ENCODE measurements at regions not wholly inside any gene's neighbourhood (a gene's known extent, or its start where the extent isn't known, plus 50 kb on each side); places are given as distances from the start of the nearest gene placed in this dataset.

- peaks cover 5% of the 10 kb centered on the region; the same call in 1 of the 2 replicates for H3K4me1 ChIP-seq
- no peak overlapping the region for H3K4me3 ChIP-seq
- in situ Hi-C loops (cut with MboI; ENCODE audit: low sequenced_read_pairs): no loop called here
- H3K27me3 ChIP-seq (ENCODE audit: low read depth): no peaks in the 10 kb centered on the region
- H3K9me3 ChIP-seq: no peaks in the 10 kb centered on the region
- H3K36me3 ChIP-seq (replicated peaks): no peaks in the 10 kb centered on the region
- DNase-seq (ENCODE audit: low spot score in 2 of 2): no peak
Observed at GRCh38 chr14:100392356-100392755, 69.2 kb downstream of the SLC25A47 start.

- peaks cover 5% of the 10 kb centered on the region; the same call in 1 of the 2 replicates for H3K4me1 ChIP-seq
- H3K4me3 ChIP-seq: no peak overlapping the region
- H3K9me3 ChIP-seq: no peaks in the 10 kb centered on the region
- in situ Hi-C loops (cut with MboI; ENCODE audit: low sequenced_read_pairs): no loop called here
- H3K27me3 ChIP-seq (ENCODE audit: low read depth): no peaks in the 10 kb centered on the region
- no peaks in the 10 kb centered on the region for H3K36me3 ChIP-seq (replicated peaks)
- no peak for DNase-seq (ENCODE audit: low spot score in 2 of 2)
Observed at GRCh38 chr14:100393362-100393761, 70.2 kb downstream of the SLC25A47 start.

GRCh38 chr14:100393906-100394732, 71.0 kb downstream of the SLC25A47 start:
- Histone ChIP-seq H3K36me3 (replicated peaks) (no peaks in the 10 kb centered on the region), H3K4me3 (no peak overlapping the region), H3K9me3 (no peaks in the 10 kb centered on the region), H3K27me3 (ENCODE audit: low read depth) (no peaks in the 10 kb centered on the region), H3K4me1 (peaks cover 5% of the 10 kb centered on the region; the same call in 1 of the 2 replicates)
- no peak for DNase-seq (ENCODE audit: low spot score in 2 of 2)
- in situ Hi-C loops (cut with MboI; ENCODE audit: low sequenced_read_pairs): no loop called here

GRCh38 chr14:100394886-100395672, 71.9 kb downstream of the SLC25A47 start:
- H3K9me3 ChIP-seq: no peaks in the 10 kb centered on the region
- in situ Hi-C loops (cut with MboI; ENCODE audit: low sequenced_read_pairs): no loop called here
- H3K4me3 ChIP-seq: no peak overlapping the region
- no peaks in the 10 kb centered on the region for H3K36me3 ChIP-seq (replicated peaks)
- DNase-seq (ENCODE audit: low spot score in 2 of 2): no peak
- no peaks in the 10 kb centered on the region for H3K27me3 ChIP-seq (ENCODE audit: low read depth)
- H3K4me1 ChIP-seq: peaks cover 5% of the 10 kb centered on the region; the same call in 1 of the 2 replicates

- Histone ChIP-seq H3K4me1 (peaks cover 5% of the 10 kb centered on the region), H3K27me3 (ENCODE audit: low read depth) (no peaks in the 10 kb centered on the region), H3K4me3 (no peak overlapping the region), H3K9me3 (no peaks in the 10 kb centered on the region), H3K36me3 (replicated peaks) (no peaks in the 10 kb centered on the region)
- no peak for DNase-seq (ENCODE audit: low spot score in 2 of 2)
- in situ Hi-C loops (cut with MboI; ENCODE audit: low sequenced_read_pairs): no loop called here
Observed at GRCh38 chr14:100396266-100396795, 73.2 kb downstream of the SLC25A47 start.

- Histone ChIP-seq H3K9me3 (no peaks in the 10 kb centered on the region), H3K27me3 (ENCODE audit: low read depth) (no peaks in the 10 kb centered on the region), H3K4me1 (peaks cover under 1% of the 10 kb centered on the region), H3K4me3 (no peak overlapping the region), H3K36me3 (replicated peaks) (no peaks in the 10 kb centered on the region)
- in situ Hi-C loops (cut with MboI; ENCODE audit: low sequenced_read_pairs): no loop called here
- DNase-seq (ENCODE audit: low spot score in 2 of 2): no peak
Observed at GRCh38 chr14:100397005-100397404, 73.9 kb downstream of the SLC25A47 start.

GRCh38 chr14:100398044-100398443, 74.9 kb downstream of the SLC25A47 start:
- H3K36me3 ChIP-seq (replicated peaks): no peaks in the 10 kb centered on the region
- in situ Hi-C loops (cut with MboI; ENCODE audit: low sequenced_read_pairs): no loop called here
- no peaks in the 10 kb centered on the region for H3K27me3 ChIP-seq (ENCODE audit: low read depth)
- H3K4me3 ChIP-seq: no peak overlapping the region
- H3K4me1 ChIP-seq: no peaks in the 10 kb centered on the region; the same call in 1 of the 2 replicates
- no peaks in the 10 kb centered on the region for H3K9me3 ChIP-seq
- DNase-seq (ENCODE audit: low spot score in 2 of 2): peak in 1 of 2 experiments; percentile 21

- no peaks in the 10 kb centered on the region for H3K27me3 ChIP-seq (ENCODE audit: low read depth)
- no peaks in the 10 kb centered on the region for H3K36me3 ChIP-seq (replicated peaks)
- in situ Hi-C loops (cut with MboI; ENCODE audit: low sequenced_read_pairs): no loop called here
- no peaks in the 10 kb centered on the region for H3K9me3 ChIP-seq
- no peak overlapping the region for H3K4me3 ChIP-seq
- H3K4me1 ChIP-seq: no peaks in the 10 kb centered on the region; the same call in 1 of the 2 replicates
- no peak for DNase-seq (ENCODE audit: low spot score in 2 of 2)
Observed at GRCh38 chr14:100399052-100399849, 76.1 kb downstream of the SLC25A47 start.

- in situ Hi-C loops (cut with MboI; ENCODE audit: low sequenced_read_pairs): no loop called here
- DNase-seq (ENCODE audit: low spot score in 2 of 2): no peak
- Histone ChIP-seq H3K4me1 (no peaks in the 10 kb centered on the region; the same call in 1 of the 2 replicates), H3K4me3 (no peak overlapping the region), H3K27me3 (ENCODE audit: low read depth) (no peaks in the 10 kb centered on the region), H3K36me3 (replicated peaks) (no peaks in the 10 kb centered on the region), H3K9me3 (no peaks in the 10 kb centered on the region)
Observed at GRCh38 chr14:100400115-100400514, 77.0 kb downstream of the SLC25A47 start.

GRCh38 chr14:100401031-100401692, 78.0 kb downstream of the SLC25A47 start:
- no peaks in the 10 kb centered on the region for H3K27me3 ChIP-seq (ENCODE audit: low read depth)
- no peak overlapping the region for H3K4me3 ChIP-seq
- no peaks in the 10 kb centered on the region for H3K9me3 ChIP-seq
- in situ Hi-C loops (cut with MboI; ENCODE audit: low sequenced_read_pairs): no loop called here
- H3K4me1 ChIP-seq: no peaks in the 10 kb centered on the region; the same call in 1 of the 2 replicates
- DNase-seq (ENCODE audit: low spot score in 2 of 2): no peak
- H3K36me3 ChIP-seq (replicated peaks): no peaks in the 10 kb centered on the region

- Histone ChIP-seq H3K27me3 (ENCODE audit: low read depth) (no peaks in the 10 kb centered on the region), H3K9me3 (no peaks in the 10 kb centered on the region), H3K4me1 (no peaks in the 10 kb centered on the region; the same call in 1 of the 2 replicates), H3K4me3 (no peak overlapping the region), H3K36me3 (replicated peaks) (no peaks in the 10 kb centered on the region)
- in situ Hi-C loops (cut with MboI; ENCODE audit: low sequenced_read_pairs): no loop called here
- DNase-seq (ENCODE audit: low spot score in 2 of 2): no peak
Observed at GRCh38 chr14:100401792-100402191, 78.7 kb downstream of the SLC25A47 start.

- in situ Hi-C loops (cut with MboI; ENCODE audit: low sequenced_read_pairs): no loop called here
- Histone ChIP-seq H3K36me3 (replicated peaks) (no peaks in the 10 kb centered on the region), H3K4me3 (no peak overlapping the region), H3K4me1 (no peaks in the 10 kb centered on the region; the same call in 1 of the 2 replicates), H3K9me3 (no peaks in the 10 kb centered on the region), H3K27me3 (ENCODE audit: low read depth) (no peaks in the 10 kb centered on the region)
- DNase-seq (ENCODE audit: low spot score in 2 of 2): no peak
Observed at GRCh38 chr14:100402631-100403030, 79.5 kb downstream of the SLC25A47 start.

GRCh38 chr14:100403105-100403504, 80.0 kb downstream of the SLC25A47 start:
- no peaks in the 10 kb centered on the region for H3K36me3 ChIP-seq (replicated peaks)
- H3K27me3 ChIP-seq (ENCODE audit: low read depth): no peaks in the 10 kb centered on the region
- no peaks in the 10 kb centered on the region for H3K9me3 ChIP-seq
- no peak overlapping the region for H3K4me3 ChIP-seq
- in situ Hi-C loops (cut with MboI; ENCODE audit: low sequenced_read_pairs): no loop called here
- H3K4me1 ChIP-seq: no peaks in the 10 kb centered on the region; the same call in 1 of the 2 replicates
- DNase-seq (ENCODE audit: low spot score in 2 of 2): no peak
